ENCODE measurements at regions not wholly inside any gene's neighbourhood (a gene's known extent, or its start where the extent isn't known, plus 50 kb on each side); places are given as distances from the start of the nearest gene placed in this dataset.
A peak's percentile ranks its signal among the peaks of the same experiment; 100 is the strongest.
"Not testable (repeated sequence)": the region's sequence is repeated elsewhere in the genome, so short reads cannot be mapped to it uniquely, and the experiment has no call there.

GRCh38 chrX:39431893-39432292, 630.6 kb downstream of the MID1IP1 start:
- DNase-seq = no peak
- H3K4me1 ChIP-seq = no peaks in the 10 kb centered on the region
- H3K36me3 ChIP-seq = no peaks in the 10 kb centered on the region
- no peak overlapping the region for H3K4me3 ChIP-seq (replicated peaks in 1 of 3)
- no peaks in the 10 kb centered on the region for H3K27me3 ChIP-seq
- intact Hi-C loops (cut with DNase I) = no loop called here
- TF ChIP-seq CTCF (IDR thresholded peaks at IDR 0.05) = no peak
- no peak for TF ChIP-seq POLR2A (IDR thresholded peaks at IDR 0.05)
- no peaks in the 10 kb centered on the region for H3K9me3 ChIP-seq
- WGBS, 2 donors = 83 to 93% methylated on average over 2 of the region's 2 CpGs
- no peak overlapping the region for H3K27ac ChIP-seq

- WGBS, 2 donors = 86 to 87% methylated on average over 5 of the region's 5 CpGs
- H3K4me1 ChIP-seq; H3K27ac ChIP-seq; intact Hi-C loops (cut with DNase I); H3K9me3 ChIP-seq; H3K27me3 ChIP-seq; H3K36me3 ChIP-seq; H3K4me3 ChIP-seq (replicated peaks in 1 of 3); DNase-seq: not testable (repeated sequence)
Measured at GRCh38 chrX:39434671-39435070, 633.4 kb downstream of the MID1IP1 start.

GRCh38 chrX:39436538-39436937, 635.3 kb downstream of the MID1IP1 start:
- 96 to 98% methylated on average over 4 of the region's 4 CpGs for WGBS, 2 donors
- intact Hi-C loops (cut with DNase I); H3K36me3 ChIP-seq; H3K4me3 ChIP-seq (replicated peaks in 1 of 3); H3K27ac ChIP-seq; H3K4me1 ChIP-seq; H3K9me3 ChIP-seq; H3K27me3 ChIP-seq; DNase-seq: not testable (repeated sequence)

- TF ChIP-seq CTCF (IDR thresholded peaks at IDR 0.05) (no peak), POLR2A (IDR thresholded peaks at IDR 0.05) (no peak)
- H3K27ac ChIP-seq = no peak overlapping the region
- H3K4me3 ChIP-seq (replicated peaks in 1 of 3) = no peak overlapping the region
- no peaks in the 10 kb centered on the region for H3K36me3 ChIP-seq
- H3K27me3 ChIP-seq = no peaks in the 10 kb centered on the region
- no peaks in the 10 kb centered on the region for H3K9me3 ChIP-seq
- 88% methylated on average over 7 of the region's 8 CpGs for WGBS, 2 donors
- intact Hi-C loops (cut with DNase I) = no loop called here
- DNase-seq = no peak
- peaks cover 0 to 4% of the 10 kb centered on the region in 2 donors for H3K4me1 ChIP-seq
Measured at GRCh38 chrX:39437670-39438441, 636.6 kb downstream of the MID1IP1 start.

GRCh38 chrX:39438603-39439602, 637.6 kb downstream of the MID1IP1 start:
- intact Hi-C loops (cut with DNase I) = no loop called here
- 89 to 92% methylated on average over 11 of the region's 11 CpGs for WGBS, 2 donors

More at GRCh38 chrX:39438603-39439602, 637.6 kb downstream of the MID1IP1 start:
- no peaks in the 10 kb centered on the region for H3K9me3 ChIP-seq
- peaks cover 0 to 4% of the 10 kb centered on the region in 2 donors for H3K4me1 ChIP-seq
- TF ChIP-seq CTCF (IDR thresholded peaks at IDR 0.05) = peak in 3 of 6 experiments; percentile 7 to 17 (median 9)
- TF ChIP-seq POLR2A (IDR thresholded peaks at IDR 0.05) = no peak
- DNase-seq = no peak
- no peak overlapping the region for H3K4me3 ChIP-seq (replicated peaks in 1 of 3)
- H3K36me3 ChIP-seq = no peaks in the 10 kb centered on the region
- H3K27me3 ChIP-seq = no peaks in the 10 kb centered on the region
- no peak overlapping the region for H3K27ac ChIP-seq

All from thyroid gland (tissue), 4 donors.